ENCODE measurements at regions not wholly inside any gene's neighbourhood (a gene's known extent, or its start where the extent isn't known, plus 50 kb on each side); places are given as distances from the start of the nearest gene placed in this dataset.

DNA sequence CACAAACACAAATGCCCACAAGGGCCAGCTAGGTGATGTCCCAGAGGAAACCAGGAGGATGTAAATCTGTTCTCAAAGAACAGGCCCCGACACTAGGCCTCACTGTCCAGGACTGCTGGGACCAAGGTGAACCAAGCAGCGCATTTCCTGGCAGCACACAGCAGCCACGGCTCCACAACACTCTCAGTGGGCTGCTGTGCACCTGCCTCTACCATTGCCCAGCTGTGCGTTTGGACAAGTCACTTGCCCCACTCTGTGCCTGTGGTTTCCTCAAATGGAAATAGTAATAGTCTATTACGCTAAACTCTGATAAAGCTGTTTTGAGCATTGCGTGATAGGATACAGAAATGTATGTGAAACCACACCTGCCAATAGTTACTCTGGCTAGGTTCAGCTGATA lies 544.5 kb downstream of the BNC2 start:
- Mint-ChIP-seq H3K27me3 (ENCODE audit: low read depth, poor library complexity) (no peaks in the 10 kb centered on the region), H3K36me3 (ENCODE audit: low read depth) (no peaks in the 10 kb centered on the region), H3K27ac (no peak overlapping the region), H3K4me3 (no peak overlapping the region), H3K4me1 (peaks cover 23% of the 10 kb centered on the region), H3K9me3 (no peaks in the 10 kb centered on the region)
- no peak for TF ChIP-seq CTCF (IDR thresholded peaks at IDR 0.05)
- DNase-seq: no peak

DNA sequence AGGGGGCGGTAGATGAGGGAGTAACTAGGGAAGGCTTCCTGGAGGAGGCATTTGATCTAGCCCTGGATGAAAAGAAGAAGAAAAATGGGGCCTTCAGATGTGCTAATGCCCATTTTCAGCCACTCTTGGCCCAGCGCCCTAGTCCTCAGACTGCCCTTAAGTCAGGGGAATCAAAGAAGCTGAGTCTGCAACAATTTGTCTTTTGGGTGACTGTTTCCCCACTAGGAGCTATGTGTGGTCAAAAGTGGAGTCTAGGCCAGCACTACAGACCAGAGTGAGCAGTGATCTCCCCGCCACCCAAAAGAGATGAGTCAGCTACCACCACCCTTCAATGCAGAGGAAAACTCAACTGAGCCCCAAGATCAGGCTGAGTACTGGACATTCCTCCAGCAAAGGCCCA lies 542.1 kb downstream of the BNC2 start:
- peaks cover 4% of the 10 kb centered on the region for H3K9me3 Mint-ChIP-seq

GRCh38 chr9:16329671-16330113 lies 540.8 kb downstream of the BNC2 start:
- Mint-ChIP-seq H3K4me3 (no peak overlapping the region), H3K9me3 (peaks cover 4% of the 10 kb centered on the region), H3K36me3 (ENCODE audit: low read depth) (no peaks in the 10 kb centered on the region), H3K27me3 (ENCODE audit: low read depth, poor library complexity) (peaks cover 3% of the 10 kb centered on the region), H3K4me1 (peaks cover 17% of the 10 kb centered on the region), H3K27ac (no peak overlapping the region)
- DNase-seq: no peak
- no peak for TF ChIP-seq CTCF (IDR thresholded peaks at IDR 0.05)

More for the DNA sequence above, 542.1 kb downstream of the BNC2 start:
- Mint-ChIP-seq H3K36me3 (ENCODE audit: low read depth) (no peaks in the 10 kb centered on the region), H3K4me1 (peaks cover 23% of the 10 kb centered on the region), H3K4me3 (no peak overlapping the region), H3K27ac (no peak overlapping the region), H3K27me3 (ENCODE audit: low read depth, poor library complexity) (peaks cover 3% of the 10 kb centered on the region)
- TF ChIP-seq CTCF (IDR thresholded peaks at IDR 0.05): no peak
- no peak for DNase-seq

- peak overlapping the region; percentile 40 for H3K27ac Mint-ChIP-seq
- H3K4me1 Mint-ChIP-seq: peaks cover 12% of the 10 kb centered on the region
- H3K9me3 Mint-ChIP-seq: peaks cover 4% of the 10 kb centered on the region
- TF ChIP-seq CTCF (IDR thresholded peaks at IDR 0.05): no peak
- no peaks in the 10 kb centered on the region for H3K36me3 Mint-ChIP-seq (ENCODE audit: low read depth)
- DNase-seq: no peak
- peaks cover 3% of the 10 kb centered on the region for H3K27me3 Mint-ChIP-seq (ENCODE audit: low read depth, poor library complexity)
- no peak overlapping the region for H3K4me3 Mint-ChIP-seq
Observed at GRCh38 chr9:16331031-16331430, 539.4 kb downstream of the BNC2 start.

GRCh38 chr9:16331527-16331926 lies 538.9 kb downstream of the BNC2 start:
- Mint-ChIP-seq H3K36me3 (ENCODE audit: low read depth) (no peaks in the 10 kb centered on the region), H3K27me3 (ENCODE audit: low read depth, poor library complexity) (peaks cover 3% of the 10 kb centered on the region)

More at GRCh38 chr9:16331527-16331926, 538.9 kb downstream of the BNC2 start:
- Mint-ChIP-seq H3K4me3 (no peak overlapping the region), H3K9me3 (peaks cover 4% of the 10 kb centered on the region), H3K27ac (peak overlapping the region; percentile 40), H3K4me1 (peaks cover 12% of the 10 kb centered on the region)
- DNase-seq: no peak
- TF ChIP-seq CTCF (IDR thresholded peaks at IDR 0.05): no peak

Measured in nephron progenitor cell (in vitro differentiated cells).